SKM-1 (cell line): ENCODE measurements at regions not wholly inside any gene's neighbourhood (a gene's known extent, or its start where the extent isn't known, plus 50 kb on each side); places are given as distances from the start of the nearest gene placed in this dataset.
"Not testable (repeated sequence)": the region's sequence is repeated elsewhere in the genome, so short reads cannot be mapped to it uniquely, and the experiment has no call there.

Experiments
- DNase-seq: peaks from one replicate; lab custom pipeline; 2025; ENCODE audit not compliant: unreplicated experiment; lab: John Stamatoyannopoulos, UW

GRCh38 chr2:145755019-145755837 is 1235.3 kb upstream of the ZEB2 start:
- no peak for DNase-seq

GRCh38 chr2:145753966-145754365 is 1234.0 kb upstream of the ZEB2 start:
- no peak for DNase-seq

GRCh38 chr2:145753041-145753608 is 1233.2 kb upstream of the ZEB2 start:
- DNase-seq: no peak

- peak; percentile 46 for DNase-seq
Measured at GRCh38 chr2:145752091-145752806, 1232.3 kb upstream of the ZEB2 start.

GRCh38 chr2:145751629-145752028 is 1231.7 kb upstream of the ZEB2 start:
- peak; percentile 94 for DNase-seq

GRCh38 chr2:145751155-145751554 is 1231.2 kb upstream of the ZEB2 start:
- no peak for DNase-seq

- no peak for DNase-seq
Measured at GRCh38 chr2:145750612-145751011, 1230.7 kb upstream of the ZEB2 start.

GRCh38 chr2:145750144-145750543 is 1230.2 kb upstream of the ZEB2 start:
- no peak for DNase-seq

GRCh38 chr2:145749556-145749955 is 1229.6 kb upstream of the ZEB2 start:
- no peak for DNase-seq

GRCh38 chr2:145748927-145749326 is 1229.0 kb upstream of the ZEB2 start:
- no peak for DNase-seq

GRCh38 chr2:145747715-145748114 is 1227.8 kb upstream of the ZEB2 start:
- DNase-seq: no peak

GRCh38 chr2:145745387-145745721 is 1225.4 kb upstream of the ZEB2 start:
- DNase-seq: not testable (repeated sequence)

- DNase-seq: no peak
Measured at GRCh38 chr2:145744541-145745386, 1224.8 kb upstream of the ZEB2 start.

GRCh38 chr2:145743011-145743410 is 1223.1 kb upstream of the ZEB2 start:
- DNase-seq: no peak

GRCh38 chr2:145741636-145742035 is 1221.7 kb upstream of the ZEB2 start:
- DNase-seq: no peak

GRCh38 chr2:145741181-145741580 is 1221.3 kb upstream of the ZEB2 start:
- no peak for DNase-seq

- DNase-seq: no peak
Measured at GRCh38 chr2:145740302-145740701, 1220.4 kb upstream of the ZEB2 start.

GRCh38 chr2:145739681-145740080 is 1219.8 kb upstream of the ZEB2 start:
- no peak for DNase-seq

GRCh38 chr2:145736871-145737270 is 1217.0 kb upstream of the ZEB2 start:
- no peak for DNase-seq

- no peak for DNase-seq
Measured at GRCh38 chr2:145731467-145731866, 1211.5 kb upstream of the ZEB2 start.
